NT2/D1 (cell line): ENCODE measurements at regions not wholly inside any gene's neighbourhood (a gene's known extent, or its start where the extent isn't known, plus 50 kb on each side); places are given as distances from the start of the nearest gene placed in this dataset.

Source experiments
- YY1 ChIP-seq: IDR thresholded peaks from 2 replicates; pipeline ENCODE4 v1.6.1; 2011; ENCODE audit not compliant: insufficient read length, insufficient read depth
- ZNF274 ChIP-seq: IDR thresholded peaks from 2 replicates; pipeline ENCODE4 v1.6.1; 2011; ENCODE audit warnings: mild to moderate bottlenecking, low read depth, low read length

GRCh38 chr12:13790317-13790716 is 191.1 kb downstream of the GRIN2B start:
- TF ChIP-seq YY1 (no peak), ZNF274 (no peak)
